ENCODE measurements at regions not wholly inside any gene's neighbourhood (a gene's known extent, or its start where the extent isn't known, plus 50 kb on each side); places are given as distances from the start of the nearest gene placed in this dataset.

DNA sequence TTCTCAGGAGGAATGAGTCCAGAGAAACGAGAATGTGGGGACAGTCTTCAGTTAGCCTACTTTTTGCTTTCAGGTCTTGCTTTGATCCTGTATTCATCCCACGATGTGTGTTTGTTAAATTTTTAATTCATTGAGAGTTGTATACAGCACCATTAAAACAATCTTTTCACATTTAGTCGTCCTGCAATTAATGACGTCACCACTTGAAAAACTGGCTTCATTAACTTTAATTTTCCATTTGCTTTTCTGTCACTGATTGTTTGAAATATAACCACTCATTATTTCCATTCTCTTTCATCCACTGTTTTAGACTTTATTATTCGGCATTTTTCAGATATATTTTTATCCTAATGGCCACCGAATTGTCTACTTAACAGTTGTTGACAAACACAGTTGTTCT is 146.9 kb downstream of the TFEC start:
- POLR2A ChIA-PET, result no interaction called here
- DNase-seq (no peak), ATAC-seq (no peak)
- Mint-ChIP-seq H3K36me3 (ENCODE audit: low read depth) (no peaks in the 10 kb centered on the region), H3K9me3 (ENCODE audit: low read depth) (no peaks in the 10 kb centered on the region), H3K27ac (no peak overlapping the region), H3K4me1 (no peaks in the 10 kb centered on the region), H3K4me3 (no peak overlapping the region), H3K27me3 (no peaks in the 10 kb centered on the region)
- intact Hi-C loops (cut with DNase I, micrococcal nuclease), result no loop called here
- CTCF ChIA-PET, result interaction anchor here (0.7 kb wide), 1 partner anchor 349 kb away, joined by 3 read pairs; no protein-coding TSS in a partner anchor

DNA sequence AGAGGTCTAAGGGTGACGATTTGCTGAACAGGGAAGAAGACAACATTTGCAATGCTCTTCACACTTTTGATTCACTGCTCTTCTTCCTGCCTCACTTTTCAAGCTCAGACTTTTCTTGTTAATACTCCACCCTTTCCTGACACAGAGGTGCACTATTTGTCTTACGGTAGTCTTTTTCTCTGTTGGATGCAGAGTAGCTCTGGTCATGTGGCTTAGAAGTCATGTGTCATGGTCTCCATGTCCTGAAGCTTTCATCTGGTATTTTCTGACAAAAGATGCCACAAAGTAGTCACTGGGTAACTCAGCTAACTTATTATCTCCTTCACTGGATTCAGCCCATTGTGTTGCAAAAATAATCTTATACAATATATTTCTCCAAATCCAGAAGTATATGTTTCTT is 149.1 kb downstream of the TFEC start:
- Mint-ChIP-seq H3K9me3 (ENCODE audit: low read depth) (no peaks in the 10 kb centered on the region), H3K27ac (no peak overlapping the region), H3K4me3 (no peak overlapping the region), H3K36me3 (ENCODE audit: low read depth) (no peaks in the 10 kb centered on the region), H3K27me3 (no peaks in the 10 kb centered on the region), H3K4me1 (no peaks in the 10 kb centered on the region)
- no peak for ATAC-seq
- DNase-seq, result no peak
- POLR2A ChIA-PET, result no interaction called here
- CTCF ChIA-PET, result interaction anchor here (0.6 to 0.7 kb wide), 2 partner anchors 8 to 1223 kb away, joined by 3 to 4 read pairs; no protein-coding TSS in a partner anchor
- intact Hi-C loops (cut with DNase I, micrococcal nuclease), result no loop called here

DNA sequence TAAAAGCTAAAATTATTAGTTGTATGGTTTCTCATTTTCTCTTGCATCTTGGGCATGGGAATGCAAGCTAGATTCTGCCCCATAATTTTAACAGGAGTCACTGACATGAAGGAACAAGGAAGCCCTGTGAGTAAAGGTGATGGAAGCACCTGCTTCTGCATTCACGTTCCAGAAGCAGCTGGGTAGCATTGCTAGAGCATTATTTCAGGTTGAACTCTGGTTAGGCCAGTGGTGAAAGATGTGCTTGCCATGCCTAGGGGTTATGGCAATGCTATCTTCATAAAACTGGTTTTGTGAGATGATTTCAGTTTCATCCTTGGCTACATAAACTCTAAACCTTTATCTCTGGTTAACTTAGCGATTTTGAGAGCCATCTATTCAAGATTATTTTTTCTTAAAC is 151.4 kb downstream of the TFEC start:
- H3K36me3 Mint-ChIP-seq (ENCODE audit: low read depth), result no peaks in the 10 kb centered on the region
- H3K4me1 Mint-ChIP-seq, result no peaks in the 10 kb centered on the region
- H3K27ac Mint-ChIP-seq, result no peak overlapping the region
- no peak overlapping the region for H3K4me3 Mint-ChIP-seq
- no peak for DNase-seq
- no peak for ATAC-seq
- POLR2A ChIA-PET, result no interaction called here
- H3K9me3 Mint-ChIP-seq (ENCODE audit: low read depth), result no peaks in the 10 kb centered on the region
- intact Hi-C loops (cut with DNase I, micrococcal nuclease), result no loop called here
- CTCF ChIA-PET, result interaction anchor here (0.7 kb wide), 1 partner anchor 27 kb away, joined by 3 read pairs; no protein-coding TSS in a partner anchor
- no peaks in the 10 kb centered on the region for H3K27me3 Mint-ChIP-seq

DNA sequence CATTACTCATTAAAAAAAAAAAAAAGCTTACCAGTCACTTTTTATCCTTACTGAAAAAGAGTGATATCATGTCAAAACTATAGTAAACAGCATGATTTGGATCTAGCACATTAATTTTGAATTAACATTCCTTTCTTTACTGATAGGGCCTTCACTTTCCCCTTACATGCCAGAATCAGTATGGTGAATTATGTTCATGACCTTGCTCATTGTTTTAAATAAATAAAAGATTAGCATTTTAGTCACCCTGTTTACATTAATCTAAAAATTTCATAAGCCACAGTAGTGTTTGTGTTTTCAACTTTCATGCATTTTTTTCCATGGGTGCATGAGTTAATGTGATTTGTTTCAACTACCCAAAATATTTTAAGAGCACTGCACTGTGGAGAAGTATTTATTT is 160.8 kb downstream of the TFEC start:
- Mint-ChIP-seq H3K4me3 (no peak overlapping the region), H3K36me3 (ENCODE audit: low read depth) (no peaks in the 10 kb centered on the region), H3K27ac (no peak overlapping the region), H3K9me3 (ENCODE audit: low read depth) (no peaks in the 10 kb centered on the region), H3K4me1 (no peaks in the 10 kb centered on the region), H3K27me3 (no peaks in the 10 kb centered on the region)
- ChIA-PET POLR2A (no interaction called here), CTCF (interaction anchor here (0.5 kb wide), 1 partner anchor 67 kb away, joined by 3 read pairs; no protein-coding TSS in a partner anchor)
- DNase-seq (no peak), ATAC-seq (no peak)
- intact Hi-C loops (cut with DNase I, micrococcal nuclease), result no loop called here

- CTCF ChIA-PET, result no interaction called here
- Mint-ChIP-seq H3K27ac (no peak overlapping the region), H3K27me3 (no peaks in the 10 kb centered on the region), H3K9me3 (ENCODE audit: low read depth) (no peaks in the 10 kb centered on the region), H3K4me3 (no peak overlapping the region), H3K4me1 (no peaks in the 10 kb centered on the region), H3K36me3 (ENCODE audit: low read depth) (no peaks in the 10 kb centered on the region)
- ATAC-seq (no peak), DNase-seq (no peak)
- POLR2A ChIA-PET, result no interaction called here
- intact Hi-C loops (cut with DNase I, micrococcal nuclease), result no loop called here
These were observed 161.4 kb downstream of the TFEC start for GRCh38 chr7:115869190-115869589.

GRCh38 chr7:115868369-115868768 is 162.2 kb downstream of the TFEC start:
- POLR2A ChIA-PET, result no interaction called here
- Mint-ChIP-seq H3K27ac (no peak overlapping the region), H3K27me3 (no peaks in the 10 kb centered on the region), H3K9me3 (ENCODE audit: low read depth) (no peaks in the 10 kb centered on the region), H3K4me1 (no peaks in the 10 kb centered on the region), H3K4me3 (no peak overlapping the region), H3K36me3 (ENCODE audit: low read depth) (no peaks in the 10 kb centered on the region)
- intact Hi-C loops (cut with DNase I, micrococcal nuclease), result no loop called here
- ATAC-seq (no peak), DNase-seq (no peak)
- CTCF ChIA-PET, result no interaction called here

DNA sequence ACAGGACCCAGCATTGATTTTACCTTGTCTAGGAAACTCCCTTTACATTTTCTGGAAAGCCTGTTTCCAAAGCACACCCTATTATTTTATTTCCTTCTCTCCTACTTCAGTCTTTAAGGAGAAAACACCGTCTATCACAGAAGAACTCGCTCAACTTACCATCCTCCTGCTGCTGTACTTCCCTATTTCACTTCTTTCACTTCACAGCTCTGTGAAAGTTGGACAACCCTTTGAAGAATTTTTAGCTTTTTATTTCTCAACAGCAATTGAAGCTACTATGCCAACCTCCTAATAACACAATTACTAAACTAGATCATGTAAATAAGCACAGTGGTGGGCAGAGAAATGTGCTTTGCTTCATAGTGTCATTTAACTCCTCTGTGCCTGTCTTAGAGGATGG is 166.5 kb downstream of the TFEC start:
- H3K9me3 Mint-ChIP-seq (ENCODE audit: low read depth), result no peaks in the 10 kb centered on the region
- no peaks in the 10 kb centered on the region for H3K27me3 Mint-ChIP-seq
- ChIA-PET CTCF (no interaction called here), POLR2A (no interaction called here)
- H3K27ac Mint-ChIP-seq, result no peak overlapping the region
- intact Hi-C loops (cut with DNase I, micrococcal nuclease), result no loop called here
- no peaks in the 10 kb centered on the region for H3K4me1 Mint-ChIP-seq
- H3K4me3 Mint-ChIP-seq, result no peak overlapping the region
- ATAC-seq, result no peak
- H3K36me3 Mint-ChIP-seq (ENCODE audit: low read depth), result no peaks in the 10 kb centered on the region
- no peak for DNase-seq

- intact Hi-C loops (cut with DNase I, micrococcal nuclease), result loop anchor here in 1 of 2 experiments (1.0 to 5.0 kb wide), 3 partner anchors 986 to 1829 kb away; no protein-coding TSS in a partner anchor
- no peak for ATAC-seq
- H3K4me1 Mint-ChIP-seq, result no peaks in the 10 kb centered on the region
- ChIA-PET POLR2A (interaction anchor here (0.7 kb wide), 1 partner anchor 18 kb away, joined by 3 read pairs; no protein-coding TSS in a partner anchor), CTCF (interaction anchor here (0.6 to 1.2 kb wide), 4 partner anchors 28 to 1825 kb away, joined by 3 read pairs; no protein-coding TSS in a partner anchor)
- no peak for DNase-seq
- no peak overlapping the region for H3K4me3 Mint-ChIP-seq
- H3K27ac Mint-ChIP-seq, result no peak overlapping the region
- H3K36me3 Mint-ChIP-seq (ENCODE audit: low read depth), result no peaks in the 10 kb centered on the region
- H3K9me3 Mint-ChIP-seq (ENCODE audit: low read depth), result no peaks in the 10 kb centered on the region
- H3K27me3 Mint-ChIP-seq, result peaks cover 2% of the 10 kb centered on the region
These were observed 179.3 kb downstream of the TFEC start for GRCh38 chr7:115851291-115851690.

- ChIA-PET CTCF (interaction anchor here (0.9 to 1.0 kb wide), 2 partner anchors 9 to 1825 kb away, joined by 3 read pairs; no protein-coding TSS in a partner anchor), POLR2A (no interaction called here)
- no peaks in the 10 kb centered on the region for H3K4me1 Mint-ChIP-seq
- ATAC-seq (no peak), DNase-seq (no peak)
- H3K4me3 Mint-ChIP-seq, result no peak overlapping the region
- intact Hi-C loops (cut with DNase I, micrococcal nuclease), result loop anchor here in 1 of 2 experiments (1.0 to 5.0 kb wide), 3 partner anchors 986 to 1828 kb away; no protein-coding TSS in a partner anchor
- H3K36me3 Mint-ChIP-seq (ENCODE audit: low read depth), result no peaks in the 10 kb centered on the region
- no peaks in the 10 kb centered on the region for H3K9me3 Mint-ChIP-seq (ENCODE audit: low read depth)
- peaks cover 2% of the 10 kb centered on the region for H3K27me3 Mint-ChIP-seq
- H3K27ac Mint-ChIP-seq, result no peak overlapping the region
These were observed 179.8 kb downstream of the TFEC start for GRCh38 chr7:115850774-115851173.

DNA sequence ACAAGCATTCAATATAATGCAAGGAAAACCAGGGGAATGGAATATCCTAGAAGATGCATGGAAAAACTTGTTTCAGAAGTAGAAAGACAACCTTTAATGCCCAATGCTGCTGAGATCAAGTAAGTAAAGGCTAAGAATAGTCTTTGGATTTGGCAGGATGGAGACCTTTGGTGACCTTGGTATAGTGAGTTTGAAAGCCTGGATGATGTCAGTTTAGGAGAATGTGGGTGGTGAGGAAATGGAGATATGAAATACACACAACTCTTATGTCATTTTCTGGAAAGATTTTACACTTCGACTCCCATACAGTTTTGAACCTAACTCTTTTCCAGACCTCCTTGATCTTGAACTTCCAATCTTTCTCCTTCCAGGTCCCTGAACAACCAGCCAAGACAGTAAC is 185.7 kb downstream of the TFEC start:
- intact Hi-C loops (cut with DNase I, micrococcal nuclease), result loop anchor here in 1 of 2 experiments (10.0 kb wide), 1 partner anchor 60 kb away; no protein-coding TSS in a partner anchor
- ChIA-PET CTCF (no interaction called here), POLR2A (no interaction called here)
- H3K4me3 Mint-ChIP-seq, result no peak overlapping the region
- DNase-seq (no peak), ATAC-seq (no peak)
- H3K9me3 Mint-ChIP-seq (ENCODE audit: low read depth), result no peaks in the 10 kb centered on the region
- no peaks in the 10 kb centered on the region for H3K4me1 Mint-ChIP-seq
- H3K27me3 Mint-ChIP-seq, result no peaks in the 10 kb centered on the region
- no peaks in the 10 kb centered on the region for H3K36me3 Mint-ChIP-seq (ENCODE audit: low read depth)
- H3K27ac Mint-ChIP-seq, result no peak overlapping the region

- POLR2A ChIA-PET, result no interaction called here
- H3K36me3 Mint-ChIP-seq (ENCODE audit: low read depth), result no peaks in the 10 kb centered on the region
- H3K4me1 Mint-ChIP-seq, result no peaks in the 10 kb centered on the region
- no peak for ATAC-seq
- H3K27ac Mint-ChIP-seq, result no peak overlapping the region
- peaks cover 2% of the 10 kb centered on the region for H3K27me3 Mint-ChIP-seq
- no peak for DNase-seq
- H3K9me3 Mint-ChIP-seq (ENCODE audit: low read depth), result no peaks in the 10 kb centered on the region
- CTCF ChIA-PET, result no interaction called here
- intact Hi-C loops (cut with DNase I, micrococcal nuclease), result loop anchor here in 1 of 2 experiments (10.0 kb wide), 1 partner anchor 64 kb away; no protein-coding TSS in a partner anchor
- H3K4me3 Mint-ChIP-seq, result no peak overlapping the region
These were observed 189.9 kb downstream of the TFEC start for GRCh38 chr7:115840702-115841101.

- no peak overlapping the region for H3K4me3 Mint-ChIP-seq
- ChIA-PET POLR2A (no interaction called here), CTCF (no interaction called here)
- H3K4me1 Mint-ChIP-seq, result no peaks in the 10 kb centered on the region
- no peaks in the 10 kb centered on the region for H3K36me3 Mint-ChIP-seq (ENCODE audit: low read depth)
- H3K27ac Mint-ChIP-seq, result no peak overlapping the region
- DNase-seq (no peak), ATAC-seq (no peak)
- intact Hi-C loops (cut with DNase I, micrococcal nuclease), result no loop called here
- H3K9me3 Mint-ChIP-seq (ENCODE audit: low read depth), result no peaks in the 10 kb centered on the region
- peaks cover 3% of the 10 kb centered on the region for H3K27me3 Mint-ChIP-seq
These were observed 191.7 kb downstream of the TFEC start for GRCh38 chr7:115838829-115839228.
